Umbilical cord (tissue), 1 donor: ENCODE measurements at regions not wholly inside any gene's neighbourhood (a gene's known extent, or its start where the extent isn't known, plus 50 kb on each side); places are given as distances from the start of the nearest gene placed in this dataset.

ENCODE experiments used
- DNase-seq: peaks from one replicate; pipeline ENCODE4 v3.0.0-alpha.2; 2015; ENCODE audit warnings: low spot score

DNA sequence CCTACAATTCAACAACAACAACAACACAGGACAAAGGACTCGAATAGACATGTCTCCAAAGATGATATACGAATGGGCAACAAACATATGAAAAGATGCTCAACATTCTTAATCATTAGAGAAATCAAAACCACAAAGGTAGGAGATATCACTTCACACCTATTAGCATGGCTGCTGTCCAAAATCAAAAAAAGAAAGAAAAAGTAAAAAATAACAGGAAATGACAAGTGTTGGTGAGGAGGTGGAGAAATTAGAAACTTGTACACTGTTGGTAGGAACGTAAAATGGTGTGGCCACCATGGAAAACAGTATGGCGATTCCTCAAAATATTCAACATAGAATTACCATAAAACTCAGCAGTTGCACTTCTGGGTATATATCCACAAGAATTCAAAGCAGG is 312.3 kb upstream of the STT3B start:
- DNase-seq = no peak

DNA sequence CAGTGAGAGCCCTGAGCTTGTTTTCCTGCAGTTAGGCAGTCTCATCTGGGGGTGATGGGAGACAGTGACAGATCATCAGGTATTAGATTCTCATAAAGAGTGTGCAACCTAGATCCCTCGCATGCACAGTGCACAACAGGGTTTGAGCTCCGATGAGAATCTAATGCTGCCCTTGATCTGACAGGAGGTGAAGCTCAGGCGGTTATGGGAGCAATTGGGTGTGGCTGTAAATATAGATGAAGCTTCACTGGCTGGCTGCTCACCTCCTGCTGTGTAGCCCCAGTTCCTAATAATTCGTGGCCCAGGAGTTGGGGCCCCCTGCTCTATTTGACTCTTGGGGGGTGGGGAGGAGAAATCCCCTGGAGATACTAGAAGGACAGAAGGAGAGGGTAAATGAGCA is 309.4 kb upstream of the STT3B start:
- DNase-seq = no peak

DNA sequence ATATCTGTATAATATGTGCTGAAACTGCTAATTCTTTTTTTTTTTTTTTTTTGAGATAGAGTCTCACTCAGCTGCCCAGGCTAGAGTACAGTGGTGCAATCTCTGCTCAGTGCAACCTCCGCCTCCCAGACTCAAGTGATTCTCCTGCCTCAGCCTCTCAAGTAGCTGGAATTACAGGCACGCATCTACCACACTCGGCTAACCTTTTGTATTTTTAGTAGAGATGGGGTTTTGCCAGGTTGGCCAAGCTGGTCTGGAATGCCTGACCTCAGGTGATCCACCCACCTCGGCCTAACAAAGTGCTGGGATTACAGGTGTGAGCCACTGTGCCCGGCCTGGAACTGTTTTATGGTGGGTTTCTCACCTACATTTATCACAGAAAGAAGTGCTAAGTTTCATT is 307.8 kb upstream of the STT3B start:
- DNase-seq = no peak

DNA sequence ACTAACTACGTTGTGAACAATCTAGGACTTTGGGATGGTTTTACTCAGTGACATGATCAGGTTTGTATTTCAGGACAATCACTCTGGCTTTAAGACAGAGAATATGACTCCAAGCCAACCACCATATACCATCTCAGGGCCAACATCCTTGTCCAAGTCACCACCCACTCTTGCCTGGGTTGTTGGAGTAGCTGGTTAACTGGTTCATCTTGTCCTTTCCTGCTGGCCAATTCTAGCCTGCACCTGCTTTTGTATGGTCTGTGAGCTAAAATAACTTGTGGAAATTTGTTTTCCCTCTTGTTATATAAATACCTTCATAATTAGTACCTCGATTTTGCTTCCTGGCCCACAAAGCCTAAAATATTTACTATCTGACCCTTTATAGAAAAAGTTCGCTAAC is 306.8 kb upstream of the STT3B start:
- no peak for DNase-seq

DNA sequence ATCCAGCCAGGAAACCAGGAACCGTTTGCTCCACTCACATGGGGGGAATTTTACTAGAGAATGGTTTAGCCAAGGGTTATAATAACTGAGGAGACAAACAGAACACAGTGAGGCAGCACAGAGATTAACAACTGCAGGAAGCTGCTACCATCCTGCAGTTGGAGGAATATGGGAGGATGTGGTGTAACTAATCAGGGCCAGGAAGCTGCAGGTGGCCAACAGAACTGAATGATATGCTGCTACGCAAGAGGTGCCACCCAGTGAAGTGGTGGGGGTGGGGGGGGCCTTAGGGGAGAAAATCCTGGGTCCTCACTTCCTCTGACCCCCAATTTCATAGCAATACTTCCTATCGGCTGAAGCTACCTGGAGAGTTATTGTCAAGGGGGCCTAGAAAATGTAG is 306.4 kb upstream of the STT3B start:
- DNase-seq = no peak

DNA sequence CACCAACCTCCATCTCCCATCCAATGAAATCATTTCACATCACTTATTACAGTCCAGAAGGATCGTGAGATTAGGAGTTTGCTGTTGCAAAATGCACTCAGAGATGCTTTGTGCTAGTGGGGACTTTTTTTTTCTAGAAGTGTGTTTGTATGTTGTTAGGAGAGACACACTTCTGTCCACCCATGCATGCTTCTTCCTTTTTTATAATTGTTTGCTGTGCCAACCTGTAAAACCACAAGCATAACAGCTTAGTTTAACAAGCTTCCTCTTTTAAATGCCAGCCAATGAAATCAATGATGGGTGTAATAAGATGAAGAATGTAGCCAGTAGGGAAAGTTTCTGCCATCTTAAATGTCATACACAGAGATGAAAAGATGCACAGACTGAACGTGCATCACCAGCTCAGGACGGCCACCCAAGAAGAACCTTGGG is 305.6 kb upstream of the STT3B start:
- no peak for DNase-seq

DNA sequence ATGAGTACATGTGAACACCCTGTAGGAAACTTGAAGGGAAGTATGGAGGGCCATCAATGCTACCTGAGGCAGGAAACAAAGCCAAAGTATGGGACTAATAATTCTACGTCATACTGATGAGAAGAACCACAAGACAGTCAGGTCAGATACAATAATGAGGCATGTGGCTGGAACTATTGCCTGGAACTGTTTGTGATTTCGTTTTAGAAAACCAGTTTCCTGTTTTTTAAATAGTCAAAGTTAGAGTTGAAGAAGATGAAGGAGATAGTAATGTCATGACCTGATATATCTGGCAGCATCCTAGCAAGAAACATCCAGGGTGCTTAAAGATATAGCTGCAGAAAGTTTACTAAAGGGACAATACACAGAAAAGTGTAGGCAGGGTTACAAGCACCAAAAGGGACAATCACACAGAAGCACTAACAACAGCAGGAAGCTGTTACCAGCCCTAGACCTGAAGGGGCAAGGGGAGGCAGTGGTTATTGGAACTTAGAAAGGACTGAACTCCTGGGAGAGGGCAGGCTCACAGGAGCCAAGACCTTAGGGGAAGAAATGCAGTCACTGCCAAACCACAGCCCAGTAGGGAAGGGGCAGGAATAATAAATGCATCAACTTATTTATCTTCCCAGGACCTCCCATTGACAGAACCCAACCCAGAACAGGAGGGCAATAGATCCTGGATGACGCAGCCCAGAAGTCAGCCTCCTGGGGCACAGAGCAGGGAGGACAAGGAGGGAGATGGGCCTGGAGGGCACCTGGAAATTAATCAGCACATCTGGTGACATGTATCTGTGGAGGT is 302.1 kb upstream of the STT3B start:
- DNase-seq = no peak

DNA sequence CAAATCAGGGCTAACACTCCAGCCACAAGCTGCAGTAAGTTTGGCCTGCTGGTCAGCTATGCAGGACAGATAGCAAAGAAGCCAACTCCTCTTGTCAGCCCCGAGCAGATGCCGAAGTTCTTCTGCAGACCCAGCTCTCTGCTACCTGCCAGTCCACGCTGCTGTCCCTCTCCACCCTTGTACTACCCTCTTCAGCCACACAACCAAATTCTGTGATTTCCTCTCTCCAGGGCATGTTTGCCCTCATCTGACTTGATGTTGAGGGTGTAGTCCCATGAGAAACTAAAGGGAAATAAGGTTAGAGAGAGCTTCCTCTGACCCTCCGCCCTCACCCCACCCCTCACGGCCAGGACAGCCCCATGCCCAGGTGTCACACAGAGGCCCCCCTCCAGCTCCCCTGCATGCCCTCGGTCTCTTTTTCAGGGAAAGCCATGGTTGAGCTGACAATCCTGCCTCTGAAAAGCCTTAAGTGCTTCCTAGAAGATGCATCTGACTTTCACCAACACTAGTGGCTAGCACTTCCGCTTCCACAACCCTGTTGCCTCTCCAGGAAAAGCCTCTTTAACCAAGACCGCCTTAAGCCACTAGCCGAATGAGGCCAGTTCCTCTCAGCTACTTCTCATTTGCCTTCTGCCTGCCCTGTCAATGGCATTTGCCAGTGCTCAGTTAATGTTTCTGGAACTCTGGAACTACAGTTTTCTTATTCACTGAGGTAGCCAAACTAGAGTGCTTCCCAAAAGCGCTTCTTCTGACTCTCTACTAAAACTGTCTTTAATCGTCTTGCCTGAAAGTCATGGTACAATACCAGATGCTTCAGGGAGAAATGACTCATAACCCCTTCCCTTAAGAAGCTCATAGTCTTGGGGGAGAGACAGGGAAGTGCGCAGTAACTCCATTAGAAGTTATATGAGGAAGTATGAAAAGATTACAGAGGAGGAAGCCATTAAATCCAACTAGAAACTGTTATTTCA is 300.4 kb upstream of the STT3B start:
- peak; percentile 84 for DNase-seq

DNA sequence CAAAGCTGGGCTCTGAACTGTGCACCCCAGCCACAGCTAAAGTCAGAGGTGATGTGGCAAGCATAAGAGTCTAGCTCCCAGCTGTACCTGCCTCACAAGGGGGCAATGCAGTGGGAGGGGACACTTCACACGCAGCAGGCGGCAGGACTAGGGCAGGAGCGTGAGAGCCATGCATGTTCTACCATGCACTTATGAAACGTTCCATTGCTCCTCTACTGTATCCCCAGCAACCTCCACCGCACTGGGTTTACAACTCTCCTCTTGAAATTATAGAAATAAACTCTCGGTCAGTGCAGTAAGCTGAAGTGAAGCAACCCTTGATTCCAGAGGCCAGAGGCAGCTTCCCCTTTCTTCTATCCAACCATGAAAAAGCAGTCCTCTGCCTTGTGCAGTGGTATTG is 298.6 kb upstream of the STT3B start:
- DNase-seq = peak; percentile 63

DNA sequence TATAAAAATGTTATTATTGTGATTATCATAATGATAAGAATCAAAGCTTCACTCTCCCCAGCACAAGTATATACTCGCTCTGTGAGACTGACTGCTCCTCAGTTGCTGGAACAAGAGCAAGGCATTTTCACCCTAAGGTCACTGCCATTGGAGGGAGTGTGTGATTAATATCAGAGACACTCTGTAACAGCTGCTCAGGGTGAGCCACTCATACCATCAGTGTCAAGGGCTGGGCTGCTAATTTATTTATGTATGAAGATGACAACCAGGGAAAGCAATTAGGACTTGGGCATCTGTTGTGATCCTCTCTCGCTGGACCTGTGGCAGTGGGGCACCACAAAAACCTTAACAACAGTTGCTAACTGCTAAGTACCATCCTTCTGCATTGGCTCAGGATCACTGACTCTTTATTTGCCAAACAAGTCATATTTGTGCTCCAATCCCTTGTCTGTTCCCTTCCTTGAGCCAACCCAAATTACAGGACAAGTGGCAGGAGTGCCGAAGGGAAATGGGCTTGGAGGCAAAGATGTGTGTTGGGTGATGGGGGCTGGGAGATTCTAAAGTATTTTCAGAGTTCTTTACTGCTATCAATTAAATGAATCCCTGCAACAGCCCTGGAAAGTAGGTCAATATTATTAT is 297.5 kb upstream of the STT3B start:
- DNase-seq = peak; percentile 64

DNA sequence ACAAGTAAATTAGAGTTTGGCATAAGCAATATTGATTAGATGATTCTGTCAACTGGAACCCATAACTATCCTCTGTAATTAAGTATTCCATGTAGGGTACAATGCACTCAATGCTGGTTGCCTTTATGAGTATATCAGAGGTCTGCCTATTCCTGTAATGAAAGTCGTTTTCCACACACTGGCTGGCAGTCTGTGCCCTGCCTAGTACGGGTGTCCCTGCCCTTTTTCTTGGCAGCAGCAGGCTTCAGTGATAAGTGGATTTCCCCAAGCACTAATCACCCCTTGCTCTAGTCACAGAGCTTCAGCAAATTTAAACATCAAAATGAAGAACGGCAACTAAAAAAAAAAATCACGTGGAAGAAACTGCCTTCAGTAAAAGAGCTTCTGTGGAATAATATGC is 294.8 kb upstream of the STT3B start:
- DNase-seq = no peak

DNA sequence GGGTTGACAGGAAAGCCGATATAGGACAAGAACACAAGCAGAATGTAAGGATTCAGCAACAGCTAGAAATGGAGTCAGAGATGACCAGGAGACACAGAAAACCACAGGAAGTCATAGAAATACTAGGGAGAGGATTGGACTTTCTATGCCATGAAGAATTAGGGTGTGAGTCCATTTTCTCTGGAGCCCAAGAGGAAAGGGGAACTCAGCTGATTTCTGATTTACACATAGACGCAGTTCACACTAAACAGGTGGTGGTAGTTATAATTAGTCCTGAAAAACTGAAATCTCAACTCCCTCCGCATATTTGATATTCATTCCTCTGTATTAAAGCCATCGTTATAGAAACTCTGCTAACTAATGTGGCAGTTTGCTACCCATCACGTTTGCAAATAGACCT is 292.7 kb upstream of the STT3B start:
- DNase-seq = no peak

DNA sequence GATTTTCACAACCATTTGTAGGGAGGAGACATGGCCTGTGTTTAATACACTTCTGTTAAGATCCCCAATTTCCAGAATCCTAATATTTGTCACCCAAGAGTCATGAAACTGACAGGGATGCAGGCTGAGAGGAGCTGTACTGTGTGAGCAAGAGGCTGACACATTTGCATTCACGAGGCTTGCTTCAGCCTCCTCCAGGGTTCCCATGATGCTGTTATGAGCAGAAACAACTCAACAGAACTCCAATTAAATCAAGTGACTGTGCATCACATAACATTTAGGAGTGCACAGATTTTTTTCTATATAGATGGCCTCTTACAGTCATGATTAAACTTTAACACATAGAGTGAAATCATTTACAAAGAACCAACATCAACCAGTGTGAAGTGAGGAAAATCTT is 292.3 kb upstream of the STT3B start:
- DNase-seq = no peak

DNA sequence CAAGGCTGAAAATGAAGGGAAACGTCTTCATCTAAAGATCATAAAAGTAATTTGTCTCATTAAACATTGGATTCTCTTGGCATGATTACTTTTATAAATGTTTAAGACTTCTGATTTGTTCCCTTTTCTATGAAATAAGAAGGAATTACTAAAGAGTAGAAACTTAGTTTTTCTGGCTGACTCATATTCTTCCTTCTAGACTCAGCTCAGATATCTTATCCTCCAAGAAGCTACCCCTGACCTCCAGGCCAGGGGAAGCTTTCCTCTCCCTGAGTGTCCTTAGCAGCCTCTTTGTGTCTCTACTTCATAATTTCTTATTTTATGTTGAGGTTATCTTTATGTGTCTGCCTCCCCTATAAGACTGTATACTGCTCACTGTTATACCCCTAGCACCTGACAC is 291.9 kb upstream of the STT3B start:
- no peak for DNase-seq

DNA sequence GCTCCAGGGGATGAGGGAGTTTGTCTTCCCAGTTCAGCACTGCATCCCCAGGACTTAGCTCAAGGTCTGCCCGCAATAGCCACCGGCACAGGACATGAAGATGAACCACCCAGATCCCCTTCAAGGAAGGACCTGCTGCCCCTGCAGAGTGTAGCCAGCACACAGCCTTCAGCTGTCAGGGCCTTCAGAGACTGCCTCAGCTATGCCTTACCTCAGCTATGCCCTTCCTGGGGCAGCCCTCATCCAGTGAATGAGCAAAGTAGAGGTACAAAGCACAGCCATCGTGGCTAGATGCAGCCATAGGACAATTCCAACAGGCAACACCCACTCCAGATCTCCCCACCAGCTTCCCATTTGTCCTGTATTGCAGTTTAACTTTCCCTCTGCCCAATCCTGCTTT is 291.2 kb upstream of the STT3B start:
- DNase-seq = no peak

DNA sequence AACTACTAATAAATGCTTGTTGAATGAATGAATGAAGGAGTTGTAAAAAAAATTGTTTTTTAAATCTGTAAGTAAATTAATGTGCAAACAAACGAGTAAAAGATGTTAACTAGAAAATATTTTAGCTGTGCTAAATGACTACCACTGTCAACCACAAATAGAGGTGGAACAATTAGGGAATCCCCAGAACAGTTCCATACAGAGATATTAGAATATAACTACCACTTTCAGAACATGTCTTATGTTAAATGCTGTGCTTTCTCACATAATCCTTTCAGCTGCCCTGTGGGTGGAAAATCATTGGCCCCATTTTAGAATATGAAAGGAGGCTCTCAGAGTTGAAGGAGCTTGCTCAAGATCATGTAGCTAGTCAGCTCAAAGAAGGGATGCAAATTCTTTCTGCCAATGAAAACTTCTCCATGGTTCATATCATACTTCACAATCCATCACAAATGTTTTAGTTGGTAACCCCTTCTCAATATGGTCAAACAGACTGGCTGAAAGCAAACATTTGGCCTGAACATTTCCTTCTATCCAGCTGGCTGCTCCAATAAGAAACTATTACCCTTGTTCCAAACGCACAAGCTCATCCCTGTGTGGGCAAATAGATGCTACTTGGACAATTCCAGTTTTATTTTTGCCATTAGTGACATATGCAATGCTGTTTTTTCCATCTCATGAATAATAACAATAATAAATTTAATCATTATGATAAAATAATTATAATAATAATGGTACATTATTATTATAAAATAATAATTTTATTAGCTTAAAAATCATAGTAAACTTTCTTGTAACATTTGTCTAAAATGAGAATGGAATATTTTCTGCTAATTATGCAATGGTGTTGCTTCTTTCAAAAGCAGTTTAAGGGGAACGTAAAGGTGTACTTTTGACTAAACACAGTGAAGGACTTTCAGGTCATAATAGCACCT is 290.4 kb upstream of the STT3B start:
- DNase-seq = no peak

DNA sequence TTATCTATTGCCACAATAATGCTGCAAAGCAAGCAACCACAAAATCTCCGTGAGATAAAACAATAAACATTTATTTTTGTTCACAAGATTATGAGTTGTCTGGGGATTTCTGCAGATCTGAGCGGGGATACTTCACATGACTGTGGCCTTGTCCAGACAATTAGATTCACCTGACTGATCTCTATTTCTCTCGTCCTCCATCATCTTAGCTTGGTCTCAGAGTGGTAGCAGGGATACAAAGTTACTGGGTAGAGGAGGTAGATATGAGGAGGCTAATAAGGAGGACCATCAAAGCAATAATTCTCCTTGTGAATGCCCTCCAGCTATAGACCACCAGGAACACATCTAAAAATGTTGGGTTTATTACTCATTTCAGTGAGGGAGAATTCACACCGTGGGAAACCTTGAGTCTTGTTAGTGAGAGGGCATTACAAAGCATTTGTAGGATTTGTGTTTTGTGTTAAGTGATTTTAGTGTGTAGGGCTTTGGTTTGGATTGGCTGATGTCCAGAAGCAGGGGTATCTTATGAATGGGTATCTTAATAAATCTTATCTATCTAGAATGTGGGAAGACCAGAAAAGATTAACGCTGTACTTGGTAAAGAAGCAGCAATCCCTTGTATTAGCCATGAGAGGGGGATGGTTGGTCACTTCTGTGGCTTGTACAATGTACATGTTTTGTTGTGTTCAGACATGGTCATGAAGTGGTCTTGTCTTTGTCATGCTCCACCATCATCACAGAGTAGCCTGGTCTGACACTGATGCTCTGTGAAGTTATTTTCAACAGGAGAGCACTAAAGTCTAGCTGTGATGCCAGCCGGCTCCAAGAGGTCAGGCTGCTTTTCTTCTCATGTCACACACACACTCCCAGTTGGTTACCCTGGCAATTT is 287.6 kb upstream of the STT3B start:
- no peak for DNase-seq

DNA sequence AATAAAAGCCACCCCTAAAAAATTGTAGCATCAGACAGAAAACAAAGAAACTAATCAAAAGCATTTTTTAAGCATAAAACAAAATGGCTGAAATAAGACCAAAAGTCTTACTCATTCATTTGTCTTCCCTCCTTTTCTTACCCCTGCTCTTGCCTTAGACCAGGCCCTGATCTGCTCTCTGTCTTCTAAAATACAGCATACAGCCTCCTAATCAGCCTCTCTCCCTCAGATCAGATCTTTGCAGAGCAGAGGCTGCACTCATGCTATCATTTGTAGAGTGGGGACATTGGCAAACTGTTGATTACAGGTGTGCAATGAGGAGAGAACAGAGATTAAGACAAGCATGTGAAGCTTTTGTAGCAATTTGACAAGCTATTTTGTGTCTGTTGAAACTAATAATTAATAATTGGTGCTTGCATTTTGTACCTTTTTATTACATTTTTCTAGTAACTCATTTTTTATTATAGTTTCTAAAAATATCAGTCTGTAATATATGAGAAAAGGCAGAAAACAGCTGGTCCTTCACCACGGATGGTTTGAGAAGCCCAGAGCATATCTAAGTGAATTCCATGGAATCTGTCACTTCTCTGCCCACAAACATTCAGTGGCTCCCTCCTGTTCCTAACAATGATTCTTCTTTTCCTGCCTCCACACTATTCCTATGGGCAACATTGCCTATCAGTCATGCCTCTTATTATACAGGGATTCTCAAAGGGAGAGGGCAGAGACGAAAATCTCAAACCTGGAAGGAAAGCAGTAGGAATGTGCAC is 286.2 kb upstream of the STT3B start:
- no peak for DNase-seq

DNA sequence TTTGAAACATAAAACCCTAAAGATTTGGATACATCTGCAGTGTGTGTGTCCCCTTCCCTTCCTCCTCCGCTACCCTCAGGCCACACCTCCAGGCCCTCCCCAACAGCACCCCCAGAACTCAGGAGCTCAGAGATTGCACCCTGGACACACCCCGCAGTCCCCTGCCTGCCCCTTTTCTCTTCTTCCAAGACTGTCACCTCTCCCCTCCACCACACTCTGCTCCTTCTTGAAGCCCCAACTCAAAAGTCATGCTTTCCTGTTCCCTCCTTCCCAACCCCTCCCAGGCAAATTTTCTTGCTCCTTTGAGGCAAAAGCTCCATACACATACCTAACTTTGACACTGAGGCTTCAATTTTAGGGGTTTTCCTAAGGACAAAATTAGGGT is 285.7 kb upstream of the STT3B start:
- no peak for DNase-seq
